SK-N-SH (cell line): ENCODE measurements at regions not wholly inside any gene's neighbourhood (a gene's known extent, or its start where the extent isn't known, plus 50 kb on each side); places are given as distances from the start of the nearest gene placed in this dataset.
"Not testable (repeated sequence)": the region's sequence is repeated elsewhere in the genome, so short reads cannot be mapped to it uniquely, and the experiment has no call there.

Source experiments
- CTCF ChIA-PET: fragments of 300-600, 350-600 bp; formaldehyde crosslinking; extraction: SDS; loops from one replicate; lab custom pipeline; 2021; lab: Yijun Ruan, JAX
- POLR2A ChIA-PET: fragments of 350-600 bp; sonication (Branson Sonifier 250); formaldehyde crosslinking; extraction: SDS; loops from one replicate; lab custom pipeline; 2020; ENCODE audit warnings: antibody characterized with exemption, inconsistent platforms; lab: Yijun Ruan, JAX
- DNase-seq: peaks from one replicate; pipeline ENCODE4 v3.0.0; 2012
- H2AFZ ChIP-seq: fragments of 200-600 bp; sonication (generic); 2 replicates; pipeline ENCODE4 v1.8.1; 2016; ENCODE audit warnings: antibody characterized with exemption, mild to moderate bottlenecking, low read depth
- H3F3A ChIP-seq: fragments of 200-600 bp; sonication (generic); replicated peaks from 2 replicates; pipeline ENCODE3; 2016; ENCODE audit warnings: antibody characterized with exemption, mild to moderate bottlenecking; ENCODE audit not compliant: insufficient read depth
- H3K27ac ChIP-seq, 2 experiments: fragments of 200-500 bp in 1 of 2; fragments of 200-600 bp in 1 of 2; sonication (Bioruptor generic) in 1 of 2; sonication (generic), shearing (Covaris generic) in 1 of 2; 2 replicates each; pipeline versions ENCODE4 v1.5.1 to v1.6.1; 2014 to 2016; ENCODE audit warnings: low read depth in 2 of 2, inconsistent platforms in 1 of 2, low read length in 1 of 2, mild to moderate bottlenecking in 1 of 2, mixed read lengths in 1 of 2
- H3K27me3 ChIP-seq: fragments of 200-600 bp; sonication (generic), shearing (Covaris generic); 2 replicates; pipeline ENCODE4 v1.6.1; 2016; ENCODE audit warnings: mixed run types; ENCODE audit not compliant: insufficient read depth
- H3K36me3 ChIP-seq, 2 experiments: fragments of 200-500 bp in 1 of 2; fragments of 200-600 bp in 1 of 2; sonication (Bioruptor generic) in 1 of 2; sonication (generic) in 1 of 2; replicated peaks in 1 of 2; 2 replicates each; pipeline versions ENCODE3 to v1.5.1; 2014 to 2016; ENCODE audit warnings: low read length in 1 of 2, mild to moderate bottlenecking in 1 of 2; ENCODE audit not compliant: insufficient read depth in 2 of 2, control insufficient read depth in 1 of 2
- H3K4me1 ChIP-seq, 2 experiments: fragments of 200-500 bp in 1 of 2; fragments of 200-600 bp in 1 of 2; sonication (Bioruptor generic) in 1 of 2; sonication (generic), shearing (Covaris generic) in 1 of 2; 2 replicates each; pipeline versions ENCODE4 v1.5.1 to v1.6.1; 2014 to 2016; ENCODE audit warnings: low read depth in 1 of 2, low read length in 1 of 2, mixed run types in 1 of 2; ENCODE audit not compliant: insufficient read depth in 2 of 2, control insufficient read depth in 1 of 2
- H3K4me2 ChIP-seq: fragments of 200-600 bp; sonication (generic), shearing (Covaris generic); 2 replicates; pipeline ENCODE4 v1.6.1; 2017; ENCODE audit warnings: mixed run types
- H3K4me3 ChIP-seq, 2 experiments: fragments of 200-500 bp in 1 of 2; fragments of 200-600 bp in 1 of 2; sonication (Bioruptor generic) in 1 of 2; sonication (generic), shearing (Covaris generic) in 1 of 2; 2 replicates each; pipeline versions ENCODE4 v1.5.1 to v1.8.1; 2014 to 2016; ENCODE audit warnings: low read depth in 2 of 2, inconsistent platforms in 1 of 2, low read length in 1 of 2, mild to moderate bottlenecking in 1 of 2, mixed read lengths in 1 of 2, moderate library complexity in 1 of 2
- H3K79me2 ChIP-seq: fragments of 200-600 bp; sonication (generic); 2 replicates; pipeline ENCODE4 v1.8.1; 2017; ENCODE audit warnings: mild to moderate bottlenecking; ENCODE audit not compliant: insufficient read depth
- H3K9ac ChIP-seq: fragments of 200-600 bp; sonication (generic); 2 replicates; pipeline ENCODE4 v1.6.1; 2017; ENCODE audit warnings: mixed run types
- H3K9me2 ChIP-seq: fragments of 200-600 bp; sonication (generic); 2 replicates; pipeline ENCODE4 v1.6.1; 2017; ENCODE audit warnings: mixed run types
- H3K9me3 ChIP-seq: fragments of 200-600 bp; sonication (generic); 2 replicates; pipeline ENCODE4 v1.6.1; 2017; ENCODE audit warnings: mixed run types, mild to moderate bottlenecking, moderate library complexity
- H4K20me1 ChIP-seq: fragments of 200-600 bp; sonication (generic); 2 replicates; pipeline ENCODE4 v1.6.1; 2017; ENCODE audit warnings: mild to moderate bottlenecking, mixed run types; ENCODE audit not compliant: insufficient read depth
- FOSL2 ChIP-seq: IDR thresholded peaks from 2 replicates; pipeline ENCODE4 v1.4.0; 2012; ENCODE audit warnings: low read depth, mild to moderate bottlenecking, moderate library complexity, borderline replicate concordance
- GABPA ChIP-seq: IDR thresholded peaks from 2 replicates; pipeline ENCODE4 v1.4.0; 2012; ENCODE audit warnings: low read depth, mild to moderate bottlenecking
- JUND ChIP-seq: IDR thresholded peaks from 2 replicates; pipeline ENCODE4 v1.4.0; 2012
- MEF2A ChIP-seq: IDR thresholded peaks from 2 replicates; pipeline ENCODE4 v1.4.0; 2012; ENCODE audit warnings: low read depth, borderline replicate concordance
- MXI1 ChIP-seq: IDR thresholded peaks from 2 replicates; pipeline ENCODE4 v1.6.1; 2012; ENCODE audit warnings: mild to moderate bottlenecking, low read depth, low read length, improper control_type of control experiment
- NFIC ChIP-seq: IDR thresholded peaks from 2 replicates; pipeline ENCODE4 v1.4.0; 2012; ENCODE audit warnings: borderline replicate concordance
- POLR2AphosphoS5 ChIP-seq: IDR thresholded peaks from 2 replicates; pipeline ENCODE4 v1.6.1; 2012; ENCODE audit warnings: low read depth, low read length
- RFX5 ChIP-seq: IDR thresholded peaks from 2 replicates; pipeline ENCODE4 v1.6.1; 2012; ENCODE audit warnings: mild to moderate bottlenecking, improper control_type of control experiment, low read length
- USF2 ChIP-seq: fragments of 150-350 bp; IDR thresholded peaks from 2 replicates; pipeline ENCODE4 v1.6.1; 2017; ENCODE audit warnings: antibody characterized with exemption, low read length, low read depth, borderline replicate concordance
- WGBS: methylation state at CpG from one replicate; pipeline ENCODE4 v1.1.6; 2017; ENCODE audit warnings: low lambda C conversion rate; 5-methylcytosine and 5-hydroxymethylcytosine counted together
- TF ChIP-seq, protein P1 (sequence below): fragments of 200-600 bp; sonication (generic); IDR thresholded peaks from 2 replicates; pipeline ENCODE4 v1.6.1; 2017; ENCODE audit warnings: antibody characterized with exemption, mild to moderate bottlenecking, moderate library complexity
- TF ChIP-seq, protein P2 (sequence below): IDR thresholded peaks from 2 replicates; pipeline ENCODE4; 2012
- TF ChIP-seq, protein P3 (sequence below): IDR thresholded peaks from 2 replicates; pipeline ENCODE4 v1.4.0; 2012; ENCODE audit warnings: low read depth
- TF ChIP-seq, protein P4 (sequence below): IDR thresholded peaks from 2 replicates; pipeline ENCODE4 v1.4.0; 2012; ENCODE audit warnings: low read depth, borderline replicate concordance

DNA sequence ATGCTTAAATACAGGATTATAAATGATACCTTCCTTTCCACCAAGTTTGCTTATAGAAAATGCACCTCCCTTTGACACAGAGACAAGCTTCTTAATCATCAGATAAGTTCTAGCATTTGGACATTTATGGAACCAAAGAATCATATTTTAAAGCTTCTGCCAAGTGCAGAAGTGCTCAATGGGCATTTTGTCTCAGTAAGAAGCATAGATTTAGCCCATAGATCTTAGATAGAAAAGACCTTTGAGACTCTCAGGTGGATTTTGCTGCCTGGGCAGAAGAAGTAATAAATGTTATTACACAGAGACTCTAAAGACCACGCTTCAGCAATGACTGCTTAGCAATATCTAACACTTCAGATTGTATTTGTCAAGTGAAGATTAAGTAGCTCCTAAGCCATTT, 174.6 kb downstream of the VEGFC start (continued):
- TF ChIP-seq, protein P1, sequence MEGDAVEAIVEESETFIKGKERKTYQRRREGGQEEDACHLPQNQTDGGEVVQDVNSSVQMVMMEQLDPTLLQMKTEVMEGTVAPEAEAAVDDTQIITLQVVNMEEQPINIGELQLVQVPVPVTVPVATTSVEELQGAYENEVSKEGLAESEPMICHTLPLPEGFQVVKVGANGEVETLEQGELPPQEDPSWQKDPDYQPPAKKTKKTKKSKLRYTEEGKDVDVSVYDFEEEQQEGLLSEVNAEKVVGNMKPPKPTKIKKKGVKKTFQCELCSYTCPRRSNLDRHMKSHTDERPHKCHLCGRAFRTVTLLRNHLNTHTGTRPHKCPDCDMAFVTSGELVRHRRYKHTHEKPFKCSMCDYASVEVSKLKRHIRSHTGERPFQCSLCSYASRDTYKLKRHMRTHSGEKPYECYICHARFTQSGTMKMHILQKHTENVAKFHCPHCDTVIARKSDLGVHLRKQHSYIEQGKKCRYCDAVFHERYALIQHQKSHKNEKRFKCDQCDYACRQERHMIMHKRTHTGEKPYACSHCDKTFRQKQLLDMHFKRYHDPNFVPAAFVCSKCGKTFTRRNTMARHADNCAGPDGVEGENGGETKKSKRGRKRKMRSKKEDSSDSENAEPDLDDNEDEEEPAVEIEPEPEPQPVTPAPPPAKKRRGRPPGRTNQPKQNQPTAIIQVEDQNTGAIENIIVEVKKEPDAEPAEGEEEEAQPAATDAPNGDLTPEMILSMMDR: no peak
- TF ChIP-seq, protein P2, sequence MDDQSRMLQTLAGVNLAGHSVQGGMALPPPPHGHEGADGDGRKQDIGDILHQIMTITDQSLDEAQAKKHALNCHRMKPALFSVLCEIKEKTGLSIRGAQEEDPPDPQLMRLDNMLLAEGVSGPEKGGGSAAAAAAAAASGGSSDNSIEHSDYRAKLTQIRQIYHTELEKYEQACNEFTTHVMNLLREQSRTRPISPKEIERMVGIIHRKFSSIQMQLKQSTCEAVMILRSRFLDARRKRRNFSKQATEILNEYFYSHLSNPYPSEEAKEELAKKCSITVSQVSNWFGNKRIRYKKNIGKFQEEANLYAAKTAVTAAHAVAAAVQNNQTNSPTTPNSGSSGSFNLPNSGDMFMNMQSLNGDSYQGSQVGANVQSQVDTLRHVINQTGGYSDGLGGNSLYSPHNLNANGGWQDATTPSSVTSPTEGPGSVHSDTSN: no peak
- no peak for TF ChIP-seq MXI1
- TF ChIP-seq NFIC: no peak
- TF ChIP-seq MEF2A: no peak

DNA sequence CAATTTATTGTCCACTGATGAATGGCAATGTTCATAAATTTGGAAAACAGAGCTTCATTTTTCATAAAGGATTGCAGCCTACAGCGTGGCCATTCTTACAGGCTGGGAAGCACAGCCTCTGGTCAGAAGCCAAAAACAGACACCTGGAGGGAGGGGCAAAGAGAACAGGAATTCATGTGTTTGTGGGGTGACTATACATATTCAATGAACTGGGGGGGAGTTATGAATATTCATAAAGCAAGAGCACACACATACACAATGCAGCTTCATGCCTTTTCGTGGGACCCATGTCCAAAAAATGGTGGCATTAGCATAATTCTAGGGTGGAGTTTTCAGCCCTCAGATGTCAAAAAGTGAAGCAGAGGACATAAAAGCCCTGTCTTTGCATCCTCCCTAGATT, 173.3 kb downstream of the VEGFC start:
- Histone ChIP-seq H4K20me1 (no peaks in the 10 kb centered on the region), H3K4me1 (no peaks in the 10 kb centered on the region), H3K9ac (no peak overlapping the region), H3K4me2 (no peak overlapping the region), H3K4me3 (no peak overlapping the region), H3K27ac (no peak overlapping the region), H3K79me2 (no peaks in the 10 kb centered on the region), H3K9me3 (no peaks in the 10 kb centered on the region), H3K36me3 (no peaks in the 10 kb centered on the region), H3F3A (peaks cover 7% of the 10 kb centered on the region), H3K27me3 (no peaks in the 10 kb centered on the region; the same call in 1 of the 2 replicates), H2AFZ (no peak overlapping the region), H3K9me2 (no peaks in the 10 kb centered on the region)
- CTCF ChIA-PET: no interaction called here
- POLR2A ChIA-PET: no interaction called here
- DNase-seq: no peak
- TF ChIP-seq JUND: no peak
- 15% methylated on average over 2 of the region's 2 CpGs for WGBS

GRCh38 chr4:176622251-176622948, 170.3 kb downstream of the VEGFC start:
- POLR2A ChIA-PET: no interaction called here

DNA sequence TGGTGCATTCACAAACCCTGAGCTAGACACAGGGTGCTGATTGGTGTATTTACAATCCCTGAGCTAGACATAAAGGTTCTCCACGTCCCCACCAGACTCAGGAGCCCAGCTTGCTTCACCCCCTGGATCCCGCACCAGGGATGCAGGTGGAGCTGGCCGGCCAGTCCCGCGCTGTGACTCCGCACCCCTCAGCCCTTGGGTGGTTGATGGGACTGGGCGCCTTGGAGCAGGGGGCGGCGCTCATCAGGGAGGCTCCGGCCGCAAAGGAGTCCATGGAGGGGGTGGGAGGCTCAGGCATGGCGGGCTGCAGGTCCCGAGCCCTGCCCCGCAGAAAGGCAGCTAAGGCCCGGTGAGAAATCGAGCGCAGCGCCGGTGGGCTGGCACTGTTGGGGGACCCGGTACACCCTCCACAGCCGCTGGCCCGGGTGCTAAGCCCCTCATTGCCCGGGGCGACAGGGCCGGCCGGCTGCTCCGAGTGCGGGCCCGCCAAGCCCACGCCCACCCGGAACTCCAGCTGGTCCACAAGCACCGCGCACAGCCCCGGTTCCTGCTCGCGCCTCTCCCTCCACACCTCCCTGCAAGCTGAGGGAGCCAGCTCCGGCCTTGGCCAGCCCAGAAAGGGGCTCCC, 167.6 kb downstream of the VEGFC start:
- H3K79me2 ChIP-seq, H3K27me3 ChIP-seq, DNase-seq, H3K9ac ChIP-seq, H3K4me3 ChIP-seq, H3K4me2 ChIP-seq, H3F3A ChIP-seq, H2AFZ ChIP-seq, POLR2A ChIA-PET, CTCF ChIA-PET, H3K4me1 ChIP-seq, H3K27ac ChIP-seq, H3K36me3 ChIP-seq, H3K9me2 ChIP-seq, H3K9me3 ChIP-seq, H4K20me1 ChIP-seq: not testable (repeated sequence)
- WGBS: 63% methylated on average over 9 of the region's 37 CpGs

More at GRCh38 chr4:176622251-176622948, 170.3 kb downstream of the VEGFC start:
- Histone ChIP-seq H3K9me2 (no peaks in the 10 kb centered on the region), H3K4me2 (no peak overlapping the region), H3F3A (peaks cover 7% of the 10 kb centered on the region), H3K36me3 (no peaks in the 10 kb centered on the region), H3K9ac (no peak overlapping the region), H3K79me2 (no peaks in the 10 kb centered on the region), H3K4me1 (no peaks in the 10 kb centered on the region), H3K27me3 (no peaks in the 10 kb centered on the region; the same call in 1 of the 2 replicates), H2AFZ (no peak overlapping the region), H3K9me3 (no peaks in the 10 kb centered on the region), H3K27ac (no peak overlapping the region), H4K20me1 (no peaks in the 10 kb centered on the region), H3K4me3 (no peak overlapping the region)
- DNase-seq: no peak
- CTCF ChIA-PET: interaction anchor here (0.6 kb wide), 1 partner anchor 12 kb away, joined by 3 read pairs; no protein-coding TSS in a partner anchor
- 13% methylated on average over 2 of the region's 2 CpGs for WGBS
- TF ChIP-seq RFX5 (no peak), FOSL2 (no peak), GABPA (no peak), USF2 (no peak), MEF2A (no peak), POLR2AphosphoS5 (no peak)
- TF ChIP-seq, protein P3, sequence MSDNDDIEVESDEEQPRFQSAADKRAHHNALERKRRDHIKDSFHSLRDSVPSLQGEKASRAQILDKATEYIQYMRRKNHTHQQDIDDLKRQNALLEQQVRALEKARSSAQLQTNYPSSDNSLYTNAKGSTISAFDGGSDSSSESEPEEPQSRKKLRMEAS: no peak
- TF ChIP-seq, protein P4, sequence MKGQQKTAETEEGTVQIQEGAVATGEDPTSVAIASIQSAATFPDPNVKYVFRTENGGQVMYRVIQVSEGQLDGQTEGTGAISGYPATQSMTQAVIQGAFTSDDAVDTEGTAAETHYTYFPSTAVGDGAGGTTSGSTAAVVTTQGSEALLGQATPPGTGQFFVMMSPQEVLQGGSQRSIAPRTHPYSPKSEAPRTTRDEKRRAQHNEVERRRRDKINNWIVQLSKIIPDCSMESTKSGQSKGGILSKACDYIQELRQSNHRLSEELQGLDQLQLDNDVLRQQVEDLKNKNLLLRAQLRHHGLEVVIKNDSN: no peak
